GM23338 (cell line): ENCODE measurements at regions not wholly inside any gene's neighbourhood (a gene's known extent, or its start where the extent isn't known, plus 50 kb on each side); places are given as distances from the start of the nearest gene placed in this dataset.

Experiments
- CREB1 ChIP-seq: fragments of 250-450 bp; sonication (Bioruptor Pico); IDR thresholded peaks from 2 replicates; pipeline ENCODE4 v1.5.0; 2020; ENCODE audit warnings: low read depth, mild to moderate bottlenecking, moderate library complexity
- CTCF ChIP-seq, 2 experiments: fragments of 200-600 bp in 1 of 2; sonication (generic) in 1 of 2; conservative IDR thresholded peaks; 2 replicates each; pipeline versions ENCODE4 v1.5.1 to v1.6.1; 2016 to 2017; ENCODE audit warnings: antibody characterized with exemption in 2 of 2, low read depth in 2 of 2, mild to moderate bottlenecking in 2 of 2, moderate library complexity in 1 of 2
- ETS1 ChIP-seq: IDR thresholded peaks from 2 replicates; pipeline ENCODE4 v1.6.1; 2016; ENCODE audit warnings: antibody characterized with exemption
- EZH2 ChIP-seq: fragments of 200-600 bp; sonication (generic); IDR thresholded peaks from one replicate; pipeline ENCODE4 v1.8.0; 2017; ENCODE audit warnings: antibody characterized with exemption, mild to moderate bottlenecking, low read depth; ENCODE audit not compliant: unreplicated experiment
- EZH2phosphoT487 ChIP-seq: fragments of 200-600 bp; sonication (generic); IDR thresholded peaks from one replicate; pipeline ENCODE4 v1.8.1; 2018; ENCODE audit warnings: antibody characterized with exemption; ENCODE audit not compliant: unreplicated experiment
- JUNB ChIP-seq: IDR thresholded peaks from one replicate; pipeline ENCODE4 v1.6.1; 2016; ENCODE audit warnings: antibody characterized with exemption; ENCODE audit not compliant: unreplicated experiment
- NANOG ChIP-seq: IDR thresholded peaks from 2 replicates; pipeline ENCODE4 v1.6.1; 2016; ENCODE audit warnings: antibody characterized with exemption, borderline replicate concordance
- POLR2AphosphoS5 ChIP-seq: IDR thresholded peaks from 2 replicates; pipeline ENCODE4 v1.6.1; 2016; ENCODE audit warnings: antibody characterized with exemption, low read depth
- REST ChIP-seq: IDR thresholded peaks from one replicate; pipeline ENCODE4 v1.6.1; 2018; ENCODE audit warnings: antibody characterized with exemption; ENCODE audit not compliant: unreplicated experiment
- STAT1 ChIP-seq: IDR thresholded peaks from one replicate; pipeline ENCODE4 v1.6.1; 2016; ENCODE audit warnings: antibody characterized with exemption; ENCODE audit not compliant: unreplicated experiment

GRCh38 chr6:28632326-28632851 is 106.7 kb downstream of the GPX5 start:
- TF ChIP-seq POLR2AphosphoS5 (no peak), CTCF (conservative IDR thresholded peaks at IDR 0.05; ENCODE audit: low read depth in 2 of 2) (no peak), JUNB (no peak), REST (no peak), EZH2 (no peak), EZH2phosphoT487 (no peak), STAT1 (no peak), CREB1 (CRISPR knock-in tag) (no peak), ETS1 (no peak), NANOG (no peak)
